ENCODE measurements at regions not wholly inside any gene's neighbourhood (a gene's known extent, or its start where the extent isn't known, plus 50 kb on each side); places are given as distances from the start of the nearest gene placed in this dataset.

DNA sequence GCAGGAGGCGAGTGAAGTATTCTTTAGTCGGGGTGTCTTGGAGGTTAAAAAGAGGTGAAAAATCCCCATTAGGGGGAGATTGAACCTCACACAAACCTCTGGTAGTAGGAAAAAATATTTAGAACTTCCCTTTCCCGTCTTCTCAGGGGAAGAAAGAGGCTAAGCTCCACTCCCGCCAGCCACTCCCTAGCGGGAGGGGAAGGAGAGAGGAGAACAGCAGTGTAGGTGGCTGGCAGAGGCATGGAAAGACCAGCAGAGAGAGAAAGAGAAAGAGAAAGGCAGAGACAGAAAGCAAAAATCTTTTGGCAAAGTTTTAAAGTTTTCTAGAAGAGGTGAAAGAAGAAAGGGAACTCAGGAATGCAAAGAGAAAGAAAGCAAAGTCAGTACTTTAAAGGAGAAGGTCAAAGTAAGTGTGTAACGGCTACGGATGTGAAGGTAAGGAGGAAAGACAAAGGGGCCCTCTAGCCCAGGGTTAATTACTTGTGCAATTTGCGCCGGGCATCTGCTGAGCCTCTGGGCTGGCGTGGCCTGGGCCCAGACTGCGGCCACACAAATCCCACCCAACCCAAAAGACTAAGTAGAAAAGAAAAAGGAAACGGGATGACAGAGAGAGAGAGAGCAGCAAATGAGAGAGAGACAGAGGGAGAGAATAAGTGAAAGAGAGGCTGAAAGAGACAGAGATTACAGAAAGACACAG lies 72.3 kb upstream of the ZNF746 start:
- no peak for DNase-seq (ENCODE audit: low spot score)
- no peaks in the 10 kb centered on the region for H3K4me1 ChIP-seq (ENCODE audit: control insufficient read depth in 4 of 4, insufficient read depth in 4 of 4, low read length in 3 of 4)
- H3K27ac ChIP-seq (ENCODE audit: low read depth in 1 of 2, low read length in 2 of 2) = no peak overlapping the region
- TF ChIP-seq FOXA2 (IDR thresholded peaks at IDR 0.05) (no peak), TAF1 (conservative IDR thresholded peaks at IDR 0.05) (no peak), HNF4A (conservative IDR thresholded peaks at IDR 0.05) (no peak), FOXA1 (IDR thresholded peaks at IDR 0.05) (no peak), HNF4G (IDR thresholded peaks at IDR 0.05) (no peak), JUND (IDR thresholded peaks at IDR 0.05) (no peak), NR2F2 (IDR thresholded peaks at IDR 0.05) (no peak), RXRA (IDR thresholded peaks at IDR 0.05) (no peak), GABPA (IDR thresholded peaks at IDR 0.05 in 1 of 2, conservative IDR thresholded peaks at IDR 0.05 in 1 of 2) (no peak)
- TF ChIP-seq, protein P1, sequence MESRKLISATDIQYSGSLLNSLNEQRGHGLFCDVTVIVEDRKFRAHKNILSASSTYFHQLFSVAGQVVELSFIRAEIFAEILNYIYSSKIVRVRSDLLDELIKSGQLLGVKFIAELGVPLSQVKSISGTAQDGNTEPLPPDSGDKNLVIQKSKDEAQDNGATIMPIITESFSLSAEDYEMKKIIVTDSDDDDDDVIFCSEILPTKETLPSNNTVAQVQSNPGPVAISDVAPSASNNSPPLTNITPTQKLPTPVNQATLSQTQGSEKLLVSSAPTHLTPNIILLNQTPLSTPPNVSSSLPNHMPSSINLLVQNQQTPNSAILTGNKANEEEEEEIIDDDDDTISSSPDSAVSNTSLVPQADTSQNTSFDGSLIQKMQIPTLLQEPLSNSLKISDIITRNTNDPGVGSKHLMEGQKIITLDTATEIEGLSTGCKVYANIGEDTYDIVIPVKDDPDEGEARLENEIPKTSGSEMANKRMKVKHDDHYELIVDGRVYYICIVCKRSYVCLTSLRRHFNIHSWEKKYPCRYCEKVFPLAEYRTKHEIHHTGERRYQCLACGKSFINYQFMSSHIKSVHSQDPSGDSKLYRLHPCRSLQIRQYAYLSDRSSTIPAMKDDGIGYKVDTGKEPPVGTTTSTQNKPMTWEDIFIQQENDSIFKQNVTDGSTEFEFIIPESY (IDR thresholded peaks at IDR 0.05) = no peak
- TF ChIP-seq, protein P2, sequence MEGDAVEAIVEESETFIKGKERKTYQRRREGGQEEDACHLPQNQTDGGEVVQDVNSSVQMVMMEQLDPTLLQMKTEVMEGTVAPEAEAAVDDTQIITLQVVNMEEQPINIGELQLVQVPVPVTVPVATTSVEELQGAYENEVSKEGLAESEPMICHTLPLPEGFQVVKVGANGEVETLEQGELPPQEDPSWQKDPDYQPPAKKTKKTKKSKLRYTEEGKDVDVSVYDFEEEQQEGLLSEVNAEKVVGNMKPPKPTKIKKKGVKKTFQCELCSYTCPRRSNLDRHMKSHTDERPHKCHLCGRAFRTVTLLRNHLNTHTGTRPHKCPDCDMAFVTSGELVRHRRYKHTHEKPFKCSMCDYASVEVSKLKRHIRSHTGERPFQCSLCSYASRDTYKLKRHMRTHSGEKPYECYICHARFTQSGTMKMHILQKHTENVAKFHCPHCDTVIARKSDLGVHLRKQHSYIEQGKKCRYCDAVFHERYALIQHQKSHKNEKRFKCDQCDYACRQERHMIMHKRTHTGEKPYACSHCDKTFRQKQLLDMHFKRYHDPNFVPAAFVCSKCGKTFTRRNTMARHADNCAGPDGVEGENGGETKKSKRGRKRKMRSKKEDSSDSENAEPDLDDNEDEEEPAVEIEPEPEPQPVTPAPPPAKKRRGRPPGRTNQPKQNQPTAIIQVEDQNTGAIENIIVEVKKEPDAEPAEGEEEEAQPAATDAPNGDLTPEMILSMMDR (IDR thresholded peaks at IDR 0.05; ENCODE audit: low read depth, low read length, missing input control) = no peak
- TF ChIP-seq, protein P3, sequence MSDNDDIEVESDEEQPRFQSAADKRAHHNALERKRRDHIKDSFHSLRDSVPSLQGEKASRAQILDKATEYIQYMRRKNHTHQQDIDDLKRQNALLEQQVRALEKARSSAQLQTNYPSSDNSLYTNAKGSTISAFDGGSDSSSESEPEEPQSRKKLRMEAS (IDR thresholded peaks at IDR 0.05) = no peak
- TF ChIP-seq, protein P4, sequence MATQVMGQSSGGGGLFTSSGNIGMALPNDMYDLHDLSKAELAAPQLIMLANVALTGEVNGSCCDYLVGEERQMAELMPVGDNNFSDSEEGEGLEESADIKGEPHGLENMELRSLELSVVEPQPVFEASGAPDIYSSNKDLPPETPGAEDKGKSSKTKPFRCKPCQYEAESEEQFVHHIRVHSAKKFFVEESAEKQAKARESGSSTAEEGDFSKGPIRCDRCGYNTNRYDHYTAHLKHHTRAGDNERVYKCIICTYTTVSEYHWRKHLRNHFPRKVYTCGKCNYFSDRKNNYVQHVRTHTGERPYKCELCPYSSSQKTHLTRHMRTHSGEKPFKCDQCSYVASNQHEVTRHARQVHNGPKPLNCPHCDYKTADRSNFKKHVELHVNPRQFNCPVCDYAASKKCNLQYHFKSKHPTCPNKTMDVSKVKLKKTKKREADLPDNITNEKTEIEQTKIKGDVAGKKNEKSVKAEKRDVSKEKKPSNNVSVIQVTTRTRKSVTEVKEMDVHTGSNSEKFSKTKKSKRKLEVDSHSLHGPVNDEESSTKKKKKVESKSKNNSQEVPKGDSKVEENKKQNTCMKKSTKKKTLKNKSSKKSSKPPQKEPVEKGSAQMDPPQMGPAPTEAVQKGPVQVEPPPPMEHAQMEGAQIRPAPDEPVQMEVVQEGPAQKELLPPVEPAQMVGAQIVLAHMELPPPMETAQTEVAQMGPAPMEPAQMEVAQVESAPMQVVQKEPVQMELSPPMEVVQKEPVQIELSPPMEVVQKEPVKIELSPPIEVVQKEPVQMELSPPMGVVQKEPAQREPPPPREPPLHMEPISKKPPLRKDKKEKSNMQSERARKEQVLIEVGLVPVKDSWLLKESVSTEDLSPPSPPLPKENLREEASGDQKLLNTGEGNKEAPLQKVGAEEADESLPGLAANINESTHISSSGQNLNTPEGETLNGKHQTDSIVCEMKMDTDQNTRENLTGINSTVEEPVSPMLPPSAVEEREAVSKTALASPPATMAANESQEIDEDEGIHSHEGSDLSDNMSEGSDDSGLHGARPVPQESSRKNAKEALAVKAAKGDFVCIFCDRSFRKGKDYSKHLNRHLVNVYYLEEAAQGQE (IDR thresholded peaks at IDR 0.05) = no peak
- 98% methylated on average over 12 of the region's 12 CpGs for WGBS
- no peak overlapping the region for H3K9ac ChIP-seq (ENCODE audit: low read depth in 1 of 2, low read length in 2 of 2)
- H3K36me3 ChIP-seq (ENCODE audit: control insufficient read depth in 4 of 4, insufficient read depth in 3 of 4, low read depth in 1 of 4, low read length in 3 of 4) = peaks cover 0 to 8% (median 7%) of the 10 kb centered on the region in 4 donors
- peaks cover 0 to 18% (median 3%) of the 10 kb centered on the region in 4 donors for H3K9me3 ChIP-seq (ENCODE audit: control insufficient read depth in 4 of 4, low read length in 3 of 4)
- no peaks in the 10 kb centered on the region for H3K27me3 ChIP-seq (ENCODE audit: control insufficient read depth in 4 of 4, insufficient read depth in 4 of 4, low read length in 3 of 4)
- H3K4me3 ChIP-seq (ENCODE audit: low read depth in 1 of 3, low read length in 3 of 3) = no peak overlapping the region

DNA sequence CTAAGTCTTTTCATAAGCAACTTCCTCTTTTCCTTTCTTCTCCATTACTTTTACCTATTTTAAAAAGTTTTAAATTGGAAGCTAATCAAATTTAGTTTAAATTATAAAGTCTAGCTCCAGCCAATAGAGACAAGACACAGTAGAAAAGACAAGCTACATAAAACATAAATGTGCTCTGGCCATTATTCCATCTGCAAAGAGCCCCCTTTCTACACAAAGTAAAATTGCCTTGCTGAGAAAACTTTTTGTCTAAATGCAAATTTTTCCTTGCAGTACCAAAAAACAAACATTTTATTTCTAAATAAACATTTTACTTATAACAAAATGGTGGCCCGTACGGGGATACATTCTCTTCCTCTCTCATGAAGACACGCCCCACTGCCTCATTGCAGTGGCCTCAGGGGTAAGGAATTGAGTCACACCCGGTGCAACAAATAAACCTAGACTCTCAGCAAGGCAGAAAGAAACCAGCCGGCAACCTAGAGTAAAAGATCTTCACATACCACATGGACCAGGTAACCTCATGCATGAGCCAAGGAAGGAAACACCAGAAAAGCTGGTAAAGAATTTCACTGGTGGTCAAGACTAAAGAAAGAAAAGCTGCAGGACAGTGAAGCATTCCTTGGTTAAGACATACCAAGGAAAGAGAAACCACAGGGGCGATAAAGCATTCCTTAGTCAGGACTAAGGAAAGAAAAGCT lies 71.6 kb upstream of the ZNF746 start:
- Histone ChIP-seq H3K4me1 (ENCODE audit: control insufficient read depth in 4 of 4, insufficient read depth in 4 of 4, low read length in 3 of 4) (no peaks in the 10 kb centered on the region), H3K27ac (ENCODE audit: low read depth in 1 of 2, low read length in 2 of 2) (no peak overlapping the region), H3K36me3 (ENCODE audit: control insufficient read depth in 4 of 4, insufficient read depth in 3 of 4, low read depth in 1 of 4, low read length in 3 of 4) (peaks cover 0 to 8% (median 7%) of the 10 kb centered on the region in 4 donors), H3K27me3 (ENCODE audit: control insufficient read depth in 4 of 4, insufficient read depth in 4 of 4, low read length in 3 of 4) (no peaks in the 10 kb centered on the region), H3K4me3 (ENCODE audit: low read depth in 1 of 3, low read length in 3 of 3) (no peak overlapping the region), H3K9ac (ENCODE audit: low read depth in 1 of 2, low read length in 2 of 2) (no peak overlapping the region), H3K9me3 (ENCODE audit: control insufficient read depth in 4 of 4, low read length in 3 of 4) (peaks cover 0 to 18% (median 3%) of the 10 kb centered on the region in 4 donors)
- no peak for DNase-seq (ENCODE audit: low spot score)
- WGBS = 99% methylated on average over 6 of the region's 6 CpGs
- TF ChIP-seq, protein P3 (IDR thresholded peaks at IDR 0.05) = no peak
- TF ChIP-seq, protein P4 (IDR thresholded peaks at IDR 0.05) = no peak
- TF ChIP-seq GABPA (IDR thresholded peaks at IDR 0.05 in 1 of 2, conservative IDR thresholded peaks at IDR 0.05 in 1 of 2) (no peak), SP1 (IDR thresholded peaks at IDR 0.05) (no peak), RXRA (IDR thresholded peaks at IDR 0.05) (no peak), EGR1 (IDR thresholded peaks at IDR 0.05; ENCODE audit: low read depth in 2 of 2) (no peak), FOXA2 (IDR thresholded peaks at IDR 0.05) (no peak), HNF4G (IDR thresholded peaks at IDR 0.05) (no peak)
- TF ChIP-seq, protein P1 (IDR thresholded peaks at IDR 0.05) = no peak
